ENCODE measurements at regions not wholly inside any gene's neighbourhood (a gene's known extent, or its start where the extent isn't known, plus 50 kb on each side); places are given as distances from the start of the nearest gene placed in this dataset.

- DNase-seq, result no peak
- no peak overlapping the region for H3K9ac ChIP-seq
- WGBS, 2 experiments (ENCODE audit: low coverage in 1 of 2, low lambda C conversion rate in 2 of 2, missing lambda C conversion rate in 2 of 2), result 71 to 77% methylated on average over 6 of the region's 6 CpGs
- no peak overlapping the region for H2AFZ ChIP-seq
- H3K9me2 ChIP-seq (ENCODE audit: insufficient read depth), result no peaks in the 10 kb centered on the region
- no peaks in the 10 kb centered on the region for H3K36me3 ChIP-seq (ENCODE audit: low read depth)
- H3K27ac ChIP-seq, result no peak overlapping the region
- TF ChIP-seq EZH2 (IDR thresholded peaks at IDR 0.05; ENCODE audit: insufficient read depth, poor library complexity, severe bottlenecking) (no peak), EZH2phosphoT487 (IDR thresholded peaks at IDR 0.05; ENCODE audit: insufficient read depth, low read depth) (no peak)
- H3K4me1 ChIP-seq (ENCODE audit: insufficient read depth), result 0 out of 2 replicates have a peak, but pooled peaks cover 4% of the 10 kb centered on the region
- no peak overlapping the region for H3K4me3 ChIP-seq
- H3F3A ChIP-seq (ENCODE audit: insufficient read depth), result no peaks in the 10 kb centered on the region
- no peaks in the 10 kb centered on the region for H3K9me3 ChIP-seq (ENCODE audit: low read depth)
- H3K27me3 ChIP-seq (replicated peaks; ENCODE audit: insufficient read depth), result no peaks in the 10 kb centered on the region
- H4K20me1 ChIP-seq (ENCODE audit: insufficient read depth), result no peaks in the 10 kb centered on the region
- H3K79me2 ChIP-seq (ENCODE audit: insufficient read depth), result no peaks in the 10 kb centered on the region
- in situ Hi-C loops (cut with MboI), result no loop called here
- H3K4me2 ChIP-seq (ENCODE audit: unreplicated experiment), result no peak overlapping the region
Measured at GRCh38 chr2:180446492-180446891, 439.4 kb upstream of the CWC22 start.

GRCh38 chr2:180443888-180444287 lies 436.8 kb upstream of the CWC22 start:
- Histone ChIP-seq H3K4me2 (ENCODE audit: unreplicated experiment) (no peak overlapping the region), H3K79me2 (ENCODE audit: insufficient read depth) (no peaks in the 10 kb centered on the region), H3K27me3 (replicated peaks; ENCODE audit: insufficient read depth) (no peaks in the 10 kb centered on the region), H4K20me1 (ENCODE audit: insufficient read depth) (no peaks in the 10 kb centered on the region), H3K4me1 (ENCODE audit: insufficient read depth) (no peaks in the 10 kb centered on the region), H3K36me3 (ENCODE audit: low read depth) (no peaks in the 10 kb centered on the region), H2AFZ (no peak overlapping the region), H3K27ac (no peak overlapping the region), H3K4me3 (no peak overlapping the region), H3K9ac (no peak overlapping the region), H3F3A (ENCODE audit: insufficient read depth) (no peaks in the 10 kb centered on the region), H3K9me2 (ENCODE audit: insufficient read depth) (no peaks in the 10 kb centered on the region), H3K9me3 (ENCODE audit: low read depth) (no peaks in the 10 kb centered on the region)
- WGBS, 2 experiments (ENCODE audit: low coverage in 1 of 2, low lambda C conversion rate in 2 of 2, missing lambda C conversion rate in 2 of 2), result 85 to 91% methylated on average over 1 of the region's 1 CpG
- TF ChIP-seq EZH2phosphoT487 (IDR thresholded peaks at IDR 0.05; ENCODE audit: insufficient read depth, low read depth) (no peak), EZH2 (IDR thresholded peaks at IDR 0.05; ENCODE audit: insufficient read depth, poor library complexity, severe bottlenecking) (no peak)
- peak; percentile 27 for DNase-seq
- in situ Hi-C loops (cut with MboI), result no loop called here

GRCh38 chr2:180442860-180443644 lies 436.0 kb upstream of the CWC22 start:
- Histone ChIP-seq H3K4me3 (no peak overlapping the region), H3K9ac (no peak overlapping the region), H3K4me1 (ENCODE audit: insufficient read depth) (no peaks in the 10 kb centered on the region), H3K36me3 (ENCODE audit: low read depth) (no peaks in the 10 kb centered on the region), H3K79me2 (ENCODE audit: insufficient read depth) (no peaks in the 10 kb centered on the region), H3K9me3 (ENCODE audit: low read depth) (no peaks in the 10 kb centered on the region), H3K4me2 (ENCODE audit: unreplicated experiment) (no peak overlapping the region), H3K27ac (no peak overlapping the region), H3K9me2 (ENCODE audit: insufficient read depth) (no peaks in the 10 kb centered on the region), H2AFZ (no peak overlapping the region), H3K27me3 (replicated peaks; ENCODE audit: insufficient read depth) (no peaks in the 10 kb centered on the region), H4K20me1 (ENCODE audit: insufficient read depth) (no peaks in the 10 kb centered on the region), H3F3A (ENCODE audit: insufficient read depth) (no peaks in the 10 kb centered on the region)
- no peak for TF ChIP-seq EZH2phosphoT487 (IDR thresholded peaks at IDR 0.05; ENCODE audit: insufficient read depth, low read depth)
- no peak for TF ChIP-seq EZH2 (IDR thresholded peaks at IDR 0.05; ENCODE audit: insufficient read depth, poor library complexity, severe bottlenecking)
- in situ Hi-C loops (cut with MboI), result no loop called here
- WGBS, 2 experiments (ENCODE audit: low coverage in 1 of 2, low lambda C conversion rate in 2 of 2, missing lambda C conversion rate in 2 of 2), result 89 to 100% methylated on average over 1 of the region's 1 CpG
- DNase-seq, result no peak

GRCh38 chr2:180419212-180419611 lies 412.1 kb upstream of the CWC22 start:
- Histone ChIP-seq H3K36me3 (ENCODE audit: low read depth) (no peaks in the 10 kb centered on the region), H2AFZ (no peak overlapping the region), H3K9me3 (ENCODE audit: low read depth) (no peaks in the 10 kb centered on the region), H3K27me3 (replicated peaks; ENCODE audit: insufficient read depth) (no peaks in the 10 kb centered on the region), H3F3A (ENCODE audit: insufficient read depth) (no peaks in the 10 kb centered on the region), H3K4me1 (ENCODE audit: insufficient read depth) (no peaks in the 10 kb centered on the region), H3K4me2 (ENCODE audit: unreplicated experiment) (no peak overlapping the region), H3K4me3 (no peak overlapping the region), H3K27ac (no peak overlapping the region), H3K79me2 (ENCODE audit: insufficient read depth) (no peaks in the 10 kb centered on the region), H4K20me1 (ENCODE audit: insufficient read depth) (no peaks in the 10 kb centered on the region), H3K9ac (no peak overlapping the region), H3K9me2 (ENCODE audit: insufficient read depth) (no peaks in the 10 kb centered on the region)
- no peak for DNase-seq
- WGBS, 2 experiments (ENCODE audit: low coverage in 1 of 2, low lambda C conversion rate in 2 of 2, missing lambda C conversion rate in 2 of 2), result 95 to 97% methylated on average over 3 of the region's 3 CpGs
- in situ Hi-C loops (cut with MboI), result no loop called here
- TF ChIP-seq EZH2phosphoT487 (IDR thresholded peaks at IDR 0.05; ENCODE audit: insufficient read depth, low read depth) (no peak), EZH2 (IDR thresholded peaks at IDR 0.05; ENCODE audit: insufficient read depth, poor library complexity, severe bottlenecking) (no peak)
